ENCODE measurements at regions not wholly inside any gene's neighbourhood (a gene's known extent, or its start where the extent isn't known, plus 50 kb on each side); places are given as distances from the start of the nearest gene placed in this dataset.

- TF ChIP-seq POLR2A (IDR thresholded peaks at IDR 0.05) (no peak), CTCF (IDR thresholded peaks at IDR 0.05) (no peak)
Measured at GRCh38 chr4:126298271-126298670, 983.5 kb downstream of the FAT4 start.
